ENCODE measurements at regions not wholly inside any gene's neighbourhood (a gene's known extent, or its start where the extent isn't known, plus 50 kb on each side); places are given as distances from the start of the nearest gene placed in this dataset.

DNA sequence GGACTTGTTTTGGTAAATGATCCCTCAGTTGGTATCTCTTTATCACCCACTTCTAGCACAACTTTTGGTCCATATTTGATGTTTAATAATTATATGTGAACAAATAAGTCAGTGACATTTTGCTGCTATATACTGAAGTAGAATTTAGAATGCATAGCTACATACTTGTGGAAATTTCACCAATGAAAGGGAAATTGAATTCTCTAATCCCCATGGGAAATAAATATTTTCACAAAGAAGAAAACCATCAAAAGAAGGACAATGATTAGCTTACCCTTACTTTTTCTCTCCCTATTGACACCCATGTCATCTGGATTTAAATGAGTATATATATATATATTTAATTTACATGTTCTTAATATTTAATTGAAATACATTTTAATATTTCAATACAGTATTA is 94.3 kb upstream of the DAB2 start:
- Histone ChIP-seq H4K20me1 (ENCODE audit: control insufficient read depth, extremely low read depth, insufficient read depth, low read length) (no peaks in the 10 kb centered on the region), H3K4me1 (ENCODE audit: control insufficient read depth, extremely low read depth, insufficient read depth, low read length) (peaks cover 12% of the 10 kb centered on the region), H3K4me2 (ENCODE audit: extremely low read depth, insufficient read depth, low read length) (no peak overlapping the region), H3K9ac (ENCODE audit: insufficient read depth, low read length) (no peak overlapping the region), H3K27me3 (ENCODE audit: control insufficient read depth, insufficient read depth, low read length) (no peaks in the 10 kb centered on the region), H3K27ac (ENCODE audit: insufficient read depth, low read length) (peak overlapping the region; percentile 70), H3K4me3 (replicated peaks in 1 of 4; ENCODE audit: control extremely low read depth in 1 of 4, insufficient read depth in 1 of 4, low read depth in 3 of 4, low read length in 4 of 4) (no peak overlapping the region), H3K79me2 (ENCODE audit: control insufficient read depth, insufficient read depth, low read length) (no peaks in the 10 kb centered on the region), H3K36me3 (ENCODE audit: control insufficient read depth, insufficient read depth, low read length) (no peaks in the 10 kb centered on the region), H3K9me3 (ENCODE audit: control insufficient read depth, insufficient read depth, low read depth, low read length) (no peaks in the 10 kb centered on the region), H2AFZ (ENCODE audit: low read length) (no peak overlapping the region)
- TF ChIP-seq CTCF (conservative IDR thresholded peaks at IDR 0.05 in 1 of 2, IDR thresholded peaks at IDR 0.05 in 1 of 2; ENCODE audit: low read depth in 1 of 2, low read length in 2 of 2) (no peak), EZH2 (IDR thresholded peaks at IDR 0.05; ENCODE audit: low read length, missing control alignments) (no peak)
- no peak for DNase-seq (ENCODE audit: low read depth in 2 of 2)

- no peaks in the 10 kb centered on the region for H4K20me1 ChIP-seq (ENCODE audit: control insufficient read depth, extremely low read depth, insufficient read depth, low read length)
- no peak overlapping the region for H3K4me3 ChIP-seq (replicated peaks in 1 of 4; ENCODE audit: control extremely low read depth in 1 of 4, insufficient read depth in 1 of 4, low read depth in 3 of 4, low read length in 4 of 4)
- DNase-seq (ENCODE audit: low read depth in 2 of 2), result peak; percentile 74 to 96
- no peaks in the 10 kb centered on the region for H3K36me3 ChIP-seq (ENCODE audit: control insufficient read depth, insufficient read depth, low read length)
- TF ChIP-seq CTCF (conservative IDR thresholded peaks at IDR 0.05 in 1 of 2, IDR thresholded peaks at IDR 0.05 in 1 of 2; ENCODE audit: low read depth in 1 of 2, low read length in 2 of 2), result no peak
- no peak for TF ChIP-seq EZH2 (IDR thresholded peaks at IDR 0.05; ENCODE audit: low read length, missing control alignments)
- no peaks in the 10 kb centered on the region for H3K79me2 ChIP-seq (ENCODE audit: control insufficient read depth, insufficient read depth, low read length)
- H3K9ac ChIP-seq (ENCODE audit: insufficient read depth, low read length), result no peak overlapping the region
- H3K4me2 ChIP-seq (ENCODE audit: extremely low read depth, insufficient read depth, low read length), result no peak overlapping the region
- H3K9me3 ChIP-seq (ENCODE audit: control insufficient read depth, insufficient read depth, low read depth, low read length), result no peaks in the 10 kb centered on the region
- peak overlapping the region; percentile 70 for H3K27ac ChIP-seq (ENCODE audit: insufficient read depth, low read length)
- H3K27me3 ChIP-seq (ENCODE audit: control insufficient read depth, insufficient read depth, low read length), result no peaks in the 10 kb centered on the region
- no peak overlapping the region for H2AFZ ChIP-seq (ENCODE audit: low read length)
- H3K4me1 ChIP-seq (ENCODE audit: control insufficient read depth, extremely low read depth, insufficient read depth, low read length), result peaks cover 9% of the 10 kb centered on the region
These were observed 93.7 kb upstream of the DAB2 start for GRCh38 chr5:39518516-39518915.

DNA sequence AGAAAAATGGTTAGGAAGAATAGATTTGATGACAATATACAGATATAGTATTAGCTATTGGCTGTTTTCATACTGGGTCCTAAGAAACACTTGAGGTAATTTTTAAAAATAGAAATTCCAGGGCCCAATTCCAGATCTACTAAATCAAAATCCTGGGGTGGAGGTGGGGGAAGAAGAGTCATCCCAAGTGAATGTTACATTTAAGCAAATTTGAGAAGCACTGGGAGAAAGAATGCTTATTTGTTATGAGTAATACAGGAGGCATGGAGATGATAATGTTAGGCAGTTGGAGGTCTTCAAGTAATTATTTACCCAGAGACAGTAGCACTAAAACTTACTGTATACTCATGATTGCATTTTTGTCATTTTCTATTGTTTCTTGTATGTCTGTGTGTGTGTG is 93.0 kb upstream of the DAB2 start:
- no peaks in the 10 kb centered on the region for H3K9me3 ChIP-seq (ENCODE audit: control insufficient read depth, insufficient read depth, low read depth, low read length)
- no peak overlapping the region for H2AFZ ChIP-seq (ENCODE audit: low read length)
- peak; percentile 70 to 99 for DNase-seq (ENCODE audit: low read depth in 2 of 2)
- H3K79me2 ChIP-seq (ENCODE audit: control insufficient read depth, insufficient read depth, low read length), result no peaks in the 10 kb centered on the region
- no peak overlapping the region for H3K9ac ChIP-seq (ENCODE audit: insufficient read depth, low read length)
- H3K27me3 ChIP-seq (ENCODE audit: control insufficient read depth, insufficient read depth, low read length), result no peaks in the 10 kb centered on the region
- H3K27ac ChIP-seq (ENCODE audit: insufficient read depth, low read length), result peak overlapping the region; percentile 70
- no peak overlapping the region for H3K4me3 ChIP-seq (replicated peaks in 1 of 4; ENCODE audit: control extremely low read depth in 1 of 4, insufficient read depth in 1 of 4, low read depth in 3 of 4, low read length in 4 of 4)
- H3K36me3 ChIP-seq (ENCODE audit: control insufficient read depth, insufficient read depth, low read length), result no peaks in the 10 kb centered on the region
- H3K4me1 ChIP-seq (ENCODE audit: control insufficient read depth, extremely low read depth, insufficient read depth, low read length), result peaks cover 9% of the 10 kb centered on the region
- no peaks in the 10 kb centered on the region for H4K20me1 ChIP-seq (ENCODE audit: control insufficient read depth, extremely low read depth, insufficient read depth, low read length)
- H3K4me2 ChIP-seq (ENCODE audit: extremely low read depth, insufficient read depth, low read length), result no peak overlapping the region
- no peak for TF ChIP-seq EZH2 (IDR thresholded peaks at IDR 0.05; ENCODE audit: low read length, missing control alignments)
- TF ChIP-seq CTCF (conservative IDR thresholded peaks at IDR 0.05 in 1 of 2, IDR thresholded peaks at IDR 0.05 in 1 of 2; ENCODE audit: low read depth in 1 of 2, low read length in 2 of 2), result no peak

Measured in fibroblast of lung (primary cell).